Smooth muscle cell of the brain vasculature (primary cell): ENCODE measurements at regions not wholly inside any gene's neighbourhood (a gene's known extent, or its start where the extent isn't known, plus 50 kb on each side); places are given as distances from the start of the nearest gene placed in this dataset.
A peak's percentile ranks its signal among the peaks of the same experiment; 100 is the strongest.
"Not testable (repeated sequence)": the region's sequence is repeated elsewhere in the genome, so short reads cannot be mapped to it uniquely, and the experiment has no call there.

Experiments
- DNase-seq: peaks from one replicate; pipeline ENCODE4 v3.0.0-alpha.2; 2012; ENCODE audit warnings: low read depth, low spot score

- DNase-seq: no peak
Measured at GRCh38 chr13:90428522-90429210, 918.8 kb upstream of the MIR17HG start.

GRCh38 chr13:90430127-90430526, 917.4 kb upstream of the MIR17HG start:
- no peak for DNase-seq

- no peak for DNase-seq
Measured at GRCh38 chr13:90436697-90437096, 910.8 kb upstream of the MIR17HG start.

- DNase-seq: no peak
Measured at GRCh38 chr13:90438576-90438975, 908.9 kb upstream of the MIR17HG start.

- no peak for DNase-seq
Measured at GRCh38 chr13:90443268-90443667, 904.2 kb upstream of the MIR17HG start.

- no peak for DNase-seq
Measured at GRCh38 chr13:90444232-90444631, 903.3 kb upstream of the MIR17HG start.

GRCh38 chr13:90445179-90445578, 902.3 kb upstream of the MIR17HG start:
- DNase-seq: peak; percentile 13

GRCh38 chr13:90447034-90447733, 900.3 kb upstream of the MIR17HG start:
- DNase-seq: no peak

GRCh38 chr13:90447734-90448101, 899.8 kb upstream of the MIR17HG start:
- no peak for DNase-seq

GRCh38 chr13:90448466-90449037, 898.9 kb upstream of the MIR17HG start:
- no peak for DNase-seq

GRCh38 chr13:90453342-90453741, 894.1 kb upstream of the MIR17HG start:
- DNase-seq: no peak

GRCh38 chr13:90454002-90454636, 893.4 kb upstream of the MIR17HG start:
- DNase-seq: no peak

- no peak for DNase-seq
Measured at GRCh38 chr13:90455067-90455466, 892.4 kb upstream of the MIR17HG start.

- no peak for DNase-seq
Measured at GRCh38 chr13:90455823-90456222, 891.7 kb upstream of the MIR17HG start.

GRCh38 chr13:90461398-90461797, 886.1 kb upstream of the MIR17HG start:
- no peak for DNase-seq

GRCh38 chr13:90477216-90477615, 870.3 kb upstream of the MIR17HG start:
- no peak for DNase-seq

- DNase-seq: no peak
Measured at GRCh38 chr13:90483906-90484305, 863.6 kb upstream of the MIR17HG start.

GRCh38 chr13:90485436-90485835, 862.1 kb upstream of the MIR17HG start:
- peak; percentile 18 for DNase-seq

- no peak for DNase-seq
Measured at GRCh38 chr13:90492872-90493271, 854.6 kb upstream of the MIR17HG start.

GRCh38 chr13:90493667-90494066, 853.8 kb upstream of the MIR17HG start:
- DNase-seq: no peak

GRCh38 chr13:90494849-90495248, 852.6 kb upstream of the MIR17HG start:
- not testable (repeated sequence) for DNase-seq

GRCh38 chr13:90498096-90498495, 849.4 kb upstream of the MIR17HG start:
- no peak for DNase-seq

- DNase-seq: no peak
Measured at GRCh38 chr13:90498816-90499215, 848.7 kb upstream of the MIR17HG start.
